ENCODE measurements at regions not wholly inside any gene's neighbourhood (a gene's known extent, or its start where the extent isn't known, plus 50 kb on each side); places are given as distances from the start of the nearest gene placed in this dataset.
A peak's percentile ranks its signal among the peaks of the same experiment; 100 is the strongest.

- no peak for DNase-seq
Measured at GRCh38 chr9:7936996-7937395, 137.4 kb upstream of the DMAC1 start.

DNA sequence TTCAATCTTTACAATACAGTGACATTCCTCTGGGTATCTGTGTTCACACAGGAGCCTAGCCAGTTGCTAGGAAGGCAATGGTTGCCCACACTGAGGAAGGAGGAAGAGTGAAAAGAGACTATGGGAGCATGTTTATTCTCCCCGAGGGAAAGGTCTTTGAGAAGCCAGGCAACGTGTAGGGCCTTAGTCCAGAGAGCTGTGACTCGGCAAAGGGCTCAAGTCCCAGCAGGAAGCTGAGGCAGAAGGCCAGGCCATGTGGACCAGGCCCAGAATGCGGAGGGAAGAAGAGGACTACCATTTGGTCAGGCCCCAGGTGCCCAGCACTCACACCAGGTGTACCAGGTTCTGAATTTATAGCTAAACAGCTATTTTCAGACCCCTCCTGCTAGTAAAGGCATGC, 136.6 kb upstream of the DMAC1 start:
- DNase-seq, result no peak

GRCh38 chr9:7935681-7936080, 136.1 kb upstream of the DMAC1 start:
- peak; percentile 34 for DNase-seq

- DNase-seq, result no peak
Measured at GRCh38 chr9:7932767-7933166, 133.2 kb upstream of the DMAC1 start.

- no peak for DNase-seq
Measured at GRCh38 chr9:7930613-7931012, 131.0 kb upstream of the DMAC1 start.

GRCh38 chr9:7921545-7922197, 122.1 kb upstream of the DMAC1 start:
- DNase-seq, result no peak

- DNase-seq, result no peak
Measured at GRCh38 chr9:7912037-7912535, 112.5 kb upstream of the DMAC1 start.

DNA sequence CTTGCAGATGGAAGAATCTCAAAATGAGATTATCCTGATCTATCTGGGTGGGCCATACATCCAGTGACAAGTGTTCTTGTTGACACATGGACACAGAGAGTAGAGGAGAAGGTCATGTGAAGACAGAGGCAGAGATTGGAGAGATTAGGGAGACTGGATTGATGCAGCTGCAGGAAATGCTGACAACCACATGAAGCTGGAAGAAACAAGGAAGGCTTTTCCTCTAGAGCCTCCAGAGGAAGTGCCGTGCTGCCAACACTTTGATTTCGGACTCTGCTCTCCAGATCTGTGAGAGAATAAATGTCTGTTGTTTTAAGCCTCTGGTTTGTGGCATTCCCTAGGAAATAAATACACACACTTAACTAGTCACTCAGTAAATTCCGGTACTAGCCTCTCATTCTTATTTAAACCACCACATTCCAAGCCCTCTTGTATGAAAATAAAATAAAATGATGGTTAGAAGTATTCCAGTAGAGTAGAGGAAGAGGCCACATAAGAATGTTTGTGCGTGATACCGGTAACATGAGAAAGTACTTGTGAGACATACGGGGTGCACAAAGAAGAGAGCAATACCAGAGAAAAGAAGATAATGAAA, 110.9 kb upstream of the DMAC1 start:
- DNase-seq, result no peak

DNA sequence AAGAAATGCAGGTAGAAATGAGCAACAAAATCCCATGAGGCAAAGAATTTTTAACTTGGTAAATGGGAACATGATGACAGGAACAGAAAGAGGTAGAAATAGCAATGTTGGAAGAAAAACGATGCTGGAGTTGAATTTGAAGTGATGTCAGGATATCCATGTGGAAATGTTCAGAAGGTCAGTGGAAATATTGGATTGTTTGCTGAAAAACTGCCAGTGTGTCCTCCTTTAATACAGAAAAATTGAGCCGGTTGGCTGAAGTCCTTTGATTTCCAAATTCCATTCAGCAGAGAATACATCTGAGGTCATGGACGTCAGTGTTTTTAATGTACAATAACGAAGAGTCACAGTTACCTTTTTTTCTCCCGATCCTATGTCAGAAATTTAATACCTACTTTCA, 110.0 kb upstream of the DMAC1 start:
- DNase-seq, result no peak

DNA sequence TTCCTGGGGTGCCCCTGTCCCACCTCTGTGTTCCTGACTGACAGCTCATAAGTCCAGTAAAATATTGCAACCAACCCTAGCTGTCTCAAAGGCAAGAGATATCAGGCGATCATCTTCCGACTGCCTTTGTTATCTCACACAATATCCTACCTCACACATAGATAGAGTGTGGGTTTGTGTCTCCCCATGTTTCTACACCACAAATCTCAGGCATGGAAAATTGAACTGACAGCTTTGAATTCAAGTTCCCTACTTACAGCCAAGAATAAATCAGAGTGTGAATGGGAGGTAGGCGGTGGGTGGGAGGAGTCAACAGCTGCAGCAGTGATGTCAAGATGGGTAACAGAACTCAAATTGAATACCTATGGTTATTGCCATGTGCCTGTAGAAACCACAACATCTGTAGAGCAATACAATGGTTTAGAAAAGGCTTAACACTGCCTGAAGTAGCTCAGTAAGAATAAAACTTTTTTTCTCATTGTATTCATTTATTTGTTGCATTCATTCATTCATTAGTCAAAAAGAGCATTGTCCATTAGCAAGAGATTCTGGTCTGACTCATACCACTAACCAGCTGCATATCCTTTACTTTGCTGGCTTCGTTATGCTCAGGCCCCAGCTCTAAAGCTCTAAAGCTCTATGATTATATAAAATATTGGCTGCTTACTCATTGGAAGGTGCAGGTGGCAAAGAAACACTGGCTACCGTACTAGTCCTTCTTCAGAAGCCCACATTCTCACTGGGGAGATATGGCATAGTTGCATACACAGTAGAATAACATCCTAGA, 108.2 kb upstream of the DMAC1 start:
- DNase-seq, result no peak

- DNase-seq, result peak; percentile 33
Measured at GRCh38 chr9:7906783-7907550, 107.4 kb upstream of the DMAC1 start.

GRCh38 chr9:7901621-7902020, 102.0 kb upstream of the DMAC1 start:
- no peak for DNase-seq

DNA sequence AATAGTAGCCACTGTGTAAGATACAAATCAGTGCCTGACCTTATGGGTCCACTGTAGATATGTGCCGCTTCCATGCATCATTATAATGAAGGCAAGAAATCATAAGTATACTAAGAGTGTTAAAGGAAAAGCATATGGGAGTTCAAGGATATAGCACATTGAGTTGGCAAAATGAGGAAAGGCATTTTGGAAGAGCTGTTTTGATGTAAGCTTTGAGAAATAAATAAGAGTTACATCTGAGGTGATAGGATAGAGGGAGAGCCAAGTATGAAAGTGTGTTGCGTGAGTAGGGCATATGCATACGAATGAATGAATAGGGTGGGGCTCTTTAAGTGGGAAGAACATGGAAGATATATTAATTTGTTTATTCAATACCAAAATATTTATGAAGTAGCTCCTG, 101.0 kb upstream of the DMAC1 start:
- no peak for DNase-seq

DNA sequence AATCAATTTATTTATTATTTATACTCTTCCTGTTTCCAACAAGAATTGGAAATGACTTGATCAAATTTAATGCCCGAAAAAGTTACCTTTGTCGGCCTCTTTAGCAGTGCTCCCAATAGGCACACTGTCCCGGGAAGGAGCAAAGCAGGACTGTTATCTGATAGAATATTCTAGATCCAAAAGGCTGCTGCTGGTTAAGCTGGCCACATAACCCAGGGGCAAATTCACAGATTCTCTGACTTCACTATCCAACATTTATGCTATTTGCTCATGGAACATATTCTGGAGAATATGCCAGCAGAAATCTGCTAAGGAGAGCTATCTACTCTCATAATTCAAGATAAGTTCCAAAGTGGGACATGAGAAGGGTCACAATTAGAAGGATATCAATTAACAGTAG, 100.2 kb upstream of the DMAC1 start:
- no peak for DNase-seq

DNA sequence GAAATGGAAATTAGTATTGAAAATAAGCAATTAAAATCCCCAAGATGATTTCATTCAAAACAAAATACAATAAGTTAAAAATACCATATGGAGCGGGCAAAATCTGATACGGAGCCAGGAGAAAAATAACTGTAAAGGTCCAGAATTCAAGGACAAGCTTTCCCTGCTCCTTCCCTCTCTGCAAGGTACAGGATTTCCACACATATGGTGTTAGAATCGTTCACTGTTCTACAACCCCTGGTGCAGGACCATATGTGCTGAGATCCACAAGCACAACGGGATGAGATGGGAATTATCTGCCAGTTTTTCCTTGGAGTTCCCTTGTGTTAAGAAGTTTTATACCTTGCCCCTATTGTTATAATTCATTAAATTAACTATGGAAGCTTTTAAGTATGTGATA, 94.7 kb upstream of the DMAC1 start:
- DNase-seq, result no peak

- DNase-seq, result no peak
Measured at GRCh38 chr9:7892975-7893374, 93.4 kb upstream of the DMAC1 start.

DNA sequence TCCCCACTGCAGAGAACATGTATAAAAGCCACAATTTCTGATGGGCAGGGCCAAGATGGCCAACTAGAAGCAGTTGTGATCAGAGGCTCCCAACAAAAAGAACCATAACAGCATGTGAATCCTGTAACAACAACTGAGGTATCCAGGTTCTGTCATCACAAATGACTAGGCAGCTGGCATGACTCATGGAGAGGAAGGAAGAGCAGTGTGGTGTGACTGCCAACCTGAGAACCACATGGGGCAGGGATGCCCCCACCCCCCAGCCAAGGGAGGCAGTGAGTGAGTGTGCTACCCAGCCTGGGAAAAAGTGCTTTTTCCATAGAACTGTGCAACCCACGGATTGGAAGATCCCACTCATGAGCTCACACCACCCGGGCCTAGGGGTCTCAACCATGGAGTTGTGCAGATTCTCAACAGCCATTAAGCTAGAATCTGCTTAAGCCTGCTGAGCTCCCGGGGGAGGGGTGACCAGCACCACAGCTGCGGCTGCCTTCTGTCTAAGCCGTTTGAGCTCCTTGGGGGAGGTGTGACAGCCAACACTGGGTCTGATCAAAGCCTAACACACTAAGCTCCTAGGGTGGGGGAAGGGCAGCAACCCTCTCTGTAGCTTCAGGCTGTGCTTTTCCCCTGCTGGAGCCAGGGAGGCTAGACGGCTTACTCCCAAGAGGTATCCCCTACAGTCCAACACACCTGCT, 80.1 kb upstream of the DMAC1 start:
- peak; percentile 79 for DNase-seq

DNA sequence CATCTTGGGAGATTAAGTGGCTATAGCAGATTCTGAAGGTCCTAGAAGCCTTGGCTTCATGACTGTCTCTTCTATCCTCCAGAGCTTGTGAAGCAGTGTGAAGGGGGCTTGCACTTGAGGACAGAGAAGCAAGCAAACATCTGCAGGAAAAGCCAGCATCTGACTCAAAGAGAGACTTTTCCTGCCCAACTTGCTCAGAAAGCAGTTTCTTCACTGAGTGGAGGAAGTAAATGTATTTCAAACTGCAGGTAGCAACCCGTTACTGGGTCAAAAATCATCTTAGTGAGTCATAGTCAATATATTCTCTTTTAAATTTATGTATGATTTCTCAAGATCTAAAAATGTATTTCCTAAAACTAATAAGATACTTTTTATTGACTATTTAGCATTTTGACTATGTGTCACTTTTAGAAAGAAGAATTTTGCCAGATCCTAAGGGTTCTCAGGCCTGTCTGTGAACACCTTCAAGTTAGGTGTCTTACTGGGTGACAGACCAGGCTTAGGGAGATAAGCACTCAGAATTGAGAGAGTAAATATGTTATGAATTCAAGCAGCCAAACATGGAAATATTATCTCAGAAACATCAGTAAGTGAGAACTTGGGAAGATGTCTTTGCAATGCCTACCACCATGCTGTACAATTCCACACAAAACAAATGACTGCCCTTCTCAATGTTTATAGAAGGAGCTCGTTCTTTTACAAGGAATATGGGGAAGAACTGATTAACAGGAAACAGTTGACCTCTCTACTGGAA, 72.6 kb upstream of the DMAC1 start:
- DNase-seq, result no peak

GRCh38 chr9:7869340-7869739, 69.8 kb upstream of the DMAC1 start:
- no peak for DNase-seq

GRCh38 chr9:7862170-7862569, 62.6 kb upstream of the DMAC1 start:
- no peak for DNase-seq

DNA sequence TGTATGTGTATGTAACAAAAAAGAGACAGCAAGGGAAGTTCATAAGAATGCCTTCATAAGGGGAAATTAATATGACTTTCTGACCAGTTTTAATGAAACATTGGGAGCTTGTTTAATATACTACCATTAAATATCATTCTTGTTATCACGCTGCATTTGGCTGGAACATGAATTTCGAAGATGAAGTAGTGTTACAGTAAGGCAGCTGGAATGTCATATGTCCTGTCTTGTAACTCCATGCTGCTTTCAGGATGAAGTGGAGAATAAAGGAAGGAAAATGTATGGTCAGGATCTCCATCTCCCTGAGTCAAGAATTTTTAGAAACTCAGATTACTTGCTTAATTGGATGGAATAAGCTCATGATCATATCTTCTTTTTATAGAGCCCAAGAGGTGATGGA, 61.5 kb upstream of the DMAC1 start:
- no peak for DNase-seq

DNA sequence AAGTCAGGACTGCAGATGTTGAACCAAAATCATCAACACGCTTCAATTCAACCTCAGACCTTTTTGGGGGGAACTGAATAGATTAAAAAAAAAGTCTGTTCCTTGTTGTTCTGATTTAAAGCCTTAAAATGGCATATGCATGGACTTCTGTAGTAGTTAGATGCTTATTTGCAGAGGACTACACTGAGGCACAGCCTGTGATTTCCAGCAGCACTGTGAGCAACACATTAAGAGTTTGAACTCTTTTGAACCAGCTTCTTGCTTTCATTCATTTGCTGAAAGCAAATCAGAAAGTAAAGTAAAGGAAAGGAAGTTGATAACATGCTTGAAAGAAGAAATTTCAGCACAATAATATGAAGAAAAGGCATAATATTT, 60.7 kb upstream of the DMAC1 start:
- no peak for DNase-seq
